ENCODE measurements at regions not wholly inside any gene's neighbourhood (a gene's known extent, or its start where the extent isn't known, plus 50 kb on each side); places are given as distances from the start of the nearest gene placed in this dataset.

GRCh38 chr5:96229188-96229587, 203.9 kb downstream of the PCSK1 start:
- H3K27ac ChIP-seq (ENCODE audit: low read length, poor library complexity, severe bottlenecking), result peak overlapping the region; percentile 56
- no peak overlapping the region for H3K14ac ChIP-seq (ENCODE audit: low read length in 2 of 2)
- H2BK12ac ChIP-seq (ENCODE audit: low read length in 2 of 2), result no peak overlapping the region
- peaks cover 8% of the 10 kb centered on the region for H3K9me3 ChIP-seq (ENCODE audit: control insufficient read depth, low read length)
- H3K79me1 ChIP-seq (replicated peaks; ENCODE audit: low read length, poor library complexity, severe bottlenecking), result peaks cover 2% of the 10 kb centered on the region
- peak overlapping the region; percentile 54 for H2AK5ac ChIP-seq (ENCODE audit: low read length, severe bottlenecking)
- no peak overlapping the region for H3K9ac ChIP-seq (ENCODE audit: low read length)
- WGBS, result 98% methylated on average over 2 of the region's 3 CpGs
- no peak overlapping the region for H2AFZ ChIP-seq (ENCODE audit: low read depth, low read length)
- H3K18ac ChIP-seq (ENCODE audit: low read depth in 1 of 2, low read length in 2 of 2), result no peak overlapping the region
- no peak overlapping the region for H4K8ac ChIP-seq (ENCODE audit: low read length)
- no peak overlapping the region for H3K4me3 ChIP-seq (ENCODE audit: insufficient read depth in 1 of 2, low read depth in 1 of 2, low read length in 2 of 2)
- no peak overlapping the region for H3K23ac ChIP-seq (ENCODE audit: low read length in 2 of 2)
- no peaks in the 10 kb centered on the region for H3K36me3 ChIP-seq (ENCODE audit: control insufficient read depth in 1 of 2, insufficient read depth in 2 of 2, low read depth in 1 of 2, low read length in 2 of 2)
- H3K4me2 ChIP-seq (ENCODE audit: low read length, poor library complexity, severe bottlenecking), result no peak overlapping the region
- no peak overlapping the region for H4K91ac ChIP-seq (ENCODE audit: low read length)
- no peak overlapping the region for H2BK15ac ChIP-seq (ENCODE audit: low read depth, poor library complexity, severe bottlenecking)
- H2BK120ac ChIP-seq (ENCODE audit: low read depth, low read length), result no peak overlapping the region
- no peak overlapping the region for H2BK5ac ChIP-seq (ENCODE audit: low read depth, low read length, poor library complexity, severe bottlenecking)
- peaks cover 6% of the 10 kb centered on the region for H3K4me1 ChIP-seq (ENCODE audit: control insufficient read depth, insufficient read depth, low read depth, low read length)
- DNase-seq, result no peak
- H3K4ac ChIP-seq (ENCODE audit: low read depth in 1 of 2, low read length in 2 of 2), result no peak overlapping the region
- H3K27me3 ChIP-seq (ENCODE audit: control insufficient read depth in 1 of 2, insufficient read depth in 1 of 2, low read length in 2 of 2), result no peaks in the 10 kb centered on the region

- Histone ChIP-seq H3K4me1 (ENCODE audit: control insufficient read depth, insufficient read depth, low read depth, low read length) (peaks cover 6% of the 10 kb centered on the region), H3K27me3 (ENCODE audit: control insufficient read depth in 1 of 2, insufficient read depth in 1 of 2, low read length in 2 of 2) (no peaks in the 10 kb centered on the region), H2BK120ac (ENCODE audit: low read depth, low read length) (no peak overlapping the region), H3K14ac (ENCODE audit: low read length in 2 of 2) (no peak overlapping the region), H3K18ac (ENCODE audit: low read depth in 1 of 2, low read length in 2 of 2) (no peak overlapping the region), H3K9ac (ENCODE audit: low read length) (no peak overlapping the region), H4K8ac (ENCODE audit: low read length) (no peak overlapping the region), H2BK12ac (ENCODE audit: low read length in 2 of 2) (no peak overlapping the region), H2BK5ac (ENCODE audit: low read depth, low read length, poor library complexity, severe bottlenecking) (no peak overlapping the region), H2AFZ (ENCODE audit: low read depth, low read length) (no peak overlapping the region), H3K4me3 (ENCODE audit: insufficient read depth in 1 of 2, low read depth in 1 of 2, low read length in 2 of 2) (no peak overlapping the region), H3K4me2 (ENCODE audit: low read length, poor library complexity, severe bottlenecking) (no peak overlapping the region), H4K91ac (ENCODE audit: low read length) (no peak overlapping the region), H3K36me3 (ENCODE audit: control insufficient read depth in 1 of 2, insufficient read depth in 2 of 2, low read depth in 1 of 2, low read length in 2 of 2) (no peaks in the 10 kb centered on the region), H3K27ac (ENCODE audit: low read length, poor library complexity, severe bottlenecking) (peak overlapping the region; percentile 100), H3K23ac (ENCODE audit: low read length in 2 of 2) (no peak overlapping the region), H2BK15ac (ENCODE audit: low read depth, poor library complexity, severe bottlenecking) (no peak overlapping the region), H2AK5ac (ENCODE audit: low read length, severe bottlenecking) (no peak overlapping the region), H3K4ac (ENCODE audit: low read depth in 1 of 2, low read length in 2 of 2) (no peak overlapping the region), H3K79me1 (replicated peaks; ENCODE audit: low read length, poor library complexity, severe bottlenecking) (peaks cover 2% of the 10 kb centered on the region), H3K9me3 (ENCODE audit: control insufficient read depth, low read length) (peaks cover 8% of the 10 kb centered on the region)
- WGBS, result 94% methylated on average over 3 of the region's 3 CpGs
- DNase-seq, result no peak
Measured at GRCh38 chr5:96228408-96228807, 204.6 kb downstream of the PCSK1 start.

GRCh38 chr5:96227957-96228356, 205.1 kb downstream of the PCSK1 start:
- Histone ChIP-seq H2BK12ac (ENCODE audit: low read length in 2 of 2) (no peak overlapping the region), H2BK15ac (ENCODE audit: low read depth, poor library complexity, severe bottlenecking) (no peak overlapping the region), H4K8ac (ENCODE audit: low read length) (peak overlapping the region; percentile 72), H4K91ac (ENCODE audit: low read length) (no peak overlapping the region), H3K4me3 (ENCODE audit: insufficient read depth in 1 of 2, low read depth in 1 of 2, low read length in 2 of 2) (no peak overlapping the region), H3K79me1 (replicated peaks; ENCODE audit: low read length, poor library complexity, severe bottlenecking) (peaks cover 2% of the 10 kb centered on the region), H3K4ac (ENCODE audit: low read depth in 1 of 2, low read length in 2 of 2) (peak overlapping the region in 1 of 2 experiments; percentile 69), H3K27ac (ENCODE audit: low read length, poor library complexity, severe bottlenecking) (peak overlapping the region; percentile 100), H3K9ac (ENCODE audit: low read length) (no peak overlapping the region), H3K14ac (ENCODE audit: low read length in 2 of 2) (no peak overlapping the region), H2AK5ac (ENCODE audit: low read length, severe bottlenecking) (peak overlapping the region; percentile 100), H3K27me3 (ENCODE audit: control insufficient read depth in 1 of 2, insufficient read depth in 1 of 2, low read length in 2 of 2) (no peaks in the 10 kb centered on the region), H3K4me2 (ENCODE audit: low read length, poor library complexity, severe bottlenecking) (no peak overlapping the region), H3K18ac (ENCODE audit: low read depth in 1 of 2, low read length in 2 of 2) (peak overlapping the region; percentile 70 to 79), H2BK120ac (ENCODE audit: low read depth, low read length) (peak overlapping the region; percentile 27), H3K23ac (ENCODE audit: low read length in 2 of 2) (no peak overlapping the region), H3K36me3 (ENCODE audit: control insufficient read depth in 1 of 2, insufficient read depth in 2 of 2, low read depth in 1 of 2, low read length in 2 of 2) (no peaks in the 10 kb centered on the region), H2BK5ac (ENCODE audit: low read depth, low read length, poor library complexity, severe bottlenecking) (peak overlapping the region; percentile 99), H2AFZ (ENCODE audit: low read depth, low read length) (peak overlapping the region; percentile 77), H3K9me3 (ENCODE audit: control insufficient read depth, low read length) (peaks cover 8% of the 10 kb centered on the region), H3K4me1 (ENCODE audit: control insufficient read depth, insufficient read depth, low read depth, low read length) (peaks cover 6% of the 10 kb centered on the region)
- no peak for DNase-seq
- WGBS, result 100% methylated on average over 2 of the region's 4 CpGs

GRCh38 chr5:96226941-96227552, 206.0 kb downstream of the PCSK1 start:
- peaks cover 6% of the 10 kb centered on the region for H3K4me1 ChIP-seq (ENCODE audit: control insufficient read depth, insufficient read depth, low read depth, low read length)
- H4K91ac ChIP-seq (ENCODE audit: low read length), result no peak overlapping the region
- H3K4me2 ChIP-seq (ENCODE audit: low read length, poor library complexity, severe bottlenecking), result no peak overlapping the region
- DNase-seq, result peak; percentile 44
- H3K9ac ChIP-seq (ENCODE audit: low read length), result peak overlapping the region; percentile 73
- H2BK120ac ChIP-seq (ENCODE audit: low read depth, low read length), result no peak overlapping the region
- no peak overlapping the region for H3K14ac ChIP-seq (ENCODE audit: low read length in 2 of 2)
- no peaks in the 10 kb centered on the region for H3K9me3 ChIP-seq (ENCODE audit: control insufficient read depth, low read length)
- H3K27ac ChIP-seq (ENCODE audit: low read length, poor library complexity, severe bottlenecking), result peak overlapping the region; percentile 100
- no peak overlapping the region for H3K4ac ChIP-seq (ENCODE audit: low read depth in 1 of 2, low read length in 2 of 2)
- H2BK12ac ChIP-seq (ENCODE audit: low read length in 2 of 2), result peak overlapping the region in 1 of 2 experiments; percentile 84
- H3K27me3 ChIP-seq (ENCODE audit: control insufficient read depth in 1 of 2, insufficient read depth in 1 of 2, low read length in 2 of 2), result no peaks in the 10 kb centered on the region
- no peak overlapping the region for H3K23ac ChIP-seq (ENCODE audit: low read length in 2 of 2)
- peaks cover 2% of the 10 kb centered on the region for H3K79me1 ChIP-seq (replicated peaks; ENCODE audit: low read length, poor library complexity, severe bottlenecking)
- H4K8ac ChIP-seq (ENCODE audit: low read length), result no peak overlapping the region
- H2AK5ac ChIP-seq (ENCODE audit: low read length, severe bottlenecking), result no peak overlapping the region
- peak overlapping the region; percentile 71 for H2AFZ ChIP-seq (ENCODE audit: low read depth, low read length)
- peak overlapping the region in 1 of 2 experiments; percentile 93 for H3K18ac ChIP-seq (ENCODE audit: low read depth in 1 of 2, low read length in 2 of 2)
- WGBS, result 42% methylated on average over 6 of the region's 6 CpGs
- H3K4me3 ChIP-seq (ENCODE audit: insufficient read depth in 1 of 2, low read depth in 1 of 2, low read length in 2 of 2), result peak overlapping the region in 1 of 2 experiments; percentile 42
- H2BK15ac ChIP-seq (ENCODE audit: low read depth, poor library complexity, severe bottlenecking), result no peak overlapping the region
- H2BK5ac ChIP-seq (ENCODE audit: low read depth, low read length, poor library complexity, severe bottlenecking), result peak overlapping the region; percentile 99
- H3K36me3 ChIP-seq (ENCODE audit: control insufficient read depth in 1 of 2, insufficient read depth in 2 of 2, low read depth in 1 of 2, low read length in 2 of 2), result no peaks in the 10 kb centered on the region
